Heart right ventricle (tissue), 16 donors: ENCODE measurements at regions not wholly inside any gene's neighbourhood (a gene's known extent, or its start where the extent isn't known, plus 50 kb on each side); places are given as distances from the start of the nearest gene placed in this dataset.
"Not testable (repeated sequence)": the region's sequence is repeated elsewhere in the genome, so short reads cannot be mapped to it uniquely, and the experiment has no call there.

Experiments used
- ATAC-seq, 8 donors: fragments of 200-7000 bp; cut with Tn5 transposase; one replicate each; pipeline ENCODE4 v1.9.1; 2020; ENCODE audit warnings: mild to moderate bottlenecking in 8 of 8, moderate library complexity in 8 of 8, moderate number of reproducible peaks in 1 of 8
- DNase-seq, 2 donors: peaks; one replicate each; pipeline ENCODE4 v3.0.0-alpha.2; 2020
- H3K27ac ChIP-seq, 10 donors: fragments of 200-600 bp; sonication (generic) in 2 of 10; one replicate each; pipeline versions ENCODE4 v1.5.0 to v1.8.0; 2020 to 2022; ENCODE audit warnings: mild to moderate bottlenecking in 3 of 10
- H3K27me3 ChIP-seq, 7 donors: fragments of 200-600 bp; one replicate each; pipeline ENCODE4 v1.8.0; 2021 to 2022; ENCODE audit warnings: mild to moderate bottlenecking in 2 of 7
- H3K36me3 ChIP-seq, 9 donors: fragments of 200-600 bp; sonication (generic) in 1 of 9; one replicate each; pipeline versions ENCODE4 v1.5.0 to v1.8.0; 2020 to 2022; ENCODE audit warnings: mild to moderate bottlenecking in 2 of 9
- H3K4me1 ChIP-seq, 9 donors: fragments of 200-600 bp; sonication (generic) in 1 of 9; one replicate each; pipeline versions ENCODE4 v1.5.0 to v1.8.0; 2020 to 2022; ENCODE audit warnings: mild to moderate bottlenecking in 4 of 9
- H3K4me3 ChIP-seq, 10 donors: fragments of 200-600 bp; sonication (generic) in 2 of 10; one replicate each; pipeline versions ENCODE4 v1.5.0 to v1.8.0; 2020 to 2022; ENCODE audit warnings: mild to moderate bottlenecking in 7 of 10, moderate library complexity in 2 of 10
- H3K9me3 ChIP-seq, 11 donors: fragments of 200-600 bp in 10 of 11; sonication (generic) in 2 of 11; one replicate each; pipeline versions ENCODE4 v1.5.0 to v1.8.0; 2013 to 2022; ENCODE audit warnings: mild to moderate bottlenecking in 2 of 11, control low read depth in 1 of 11, moderate library complexity in 1 of 11
- CTCF ChIP-seq, 9 donors: fragments of 200-600 bp; sonication (generic) in 2 of 9; IDR thresholded peaks; one replicate each; pipeline versions ENCODE4 v1.5.0 to v1.8.0; 2021 to 2022; ENCODE audit warnings: antibody characterized with exemption in 9 of 9, mild to moderate bottlenecking in 5 of 9, moderate library complexity in 1 of 9
- WGBS, 2 donors: extraction: QIAGEN DNeasy Blood & Tissue Kit; methylation state at CpG; one replicate each; pipeline ENCODE4 v1.1.7; 2013; ENCODE audit warnings: inconsistent platforms in 1 of 2; 5-methylcytosine and 5-hydroxymethylcytosine counted together
- intact Hi-C, 10 donors: fragments of 100-400 bp; cut with DNase I; formaldehyde crosslinking; loops; one replicate each; pipeline versions ENCODE4 v1.11.1 to v1.14.2; 2022
- donor health status: Arrhythmogenic right ventricular cardiomyopathy.
- donor health status: ischemic (EF 13 %, LVEDD 7.1; RV severe dilation, severe dysfunction).
- donor health status: healthy with polysubstance abuse.
- donor health status: DM: no; HTN: yes; CAD: no.
- donor health status: DM: no; HTN: no; CAD: no.
- donor health status: ischemic (EF 25% LVEDD 6.9; RV normal size, moderate dysfunction).
- donor health status: ischemic (EF 25% LVEDD 5.7; RV mildly dilated, moderate dysfunction).
- donor health status: healthy.
- donor health status: DM: yes; HTN: yes; CAD: no.
- donor health status: Ischemic cardiomyopathy.
- donor health status: ischemic (EF 35%, LVEDD 5.7; RV mildly dilated, moderate dysfunction).
- donor health status: nonischemic (EF 11% LVEDD 7.7; RV severe dilation, severe dysfunction).
- donor health status: DM: yes; HTN: yes; CAD: no.
- donor health status: PGD.
- donor health status: ischemic (EF 29% LVEDD 5.4; RV normal size, mild dysfunction).
- donor health status: nonischemic (EF 23%, LVEDD 6.1; RV moderate dilation, normal function).

GRCh38 chr3:177624528-177625495 is 427.5 kb upstream of the TBL1XR1 start:
- no peak for ATAC-seq
- no peak for TF ChIP-seq CTCF (IDR thresholded peaks at IDR 0.05)
- intact Hi-C loops, result loop anchor here in 1 of 10 donors (10.0 kb wide), 1 partner anchor 260 kb away; no protein-coding TSS in a partner anchor
- H3K4me3 ChIP-seq, result no peak overlapping the region
- no peaks in the 10 kb centered on the region for H3K27me3 ChIP-seq
- no peaks in the 10 kb centered on the region for H3K36me3 ChIP-seq
- 89 to 95% methylated on average over 13 of the region's 13 CpGs for WGBS, 2 donors
- H3K9me3 ChIP-seq, result peaks cover 0 to 6% (median 0%) of the 10 kb centered on the region in 11 donors
- peaks cover 0 to 35% (median 17%) of the 10 kb centered on the region in 9 donors for H3K4me1 ChIP-seq
- no peak for DNase-seq
- H3K27ac ChIP-seq, result no peak overlapping the region

GRCh38 chr3:177626045-177626444 is 428.8 kb upstream of the TBL1XR1 start:
- ATAC-seq (no peak), DNase-seq (no peak)
- H3K4me3 ChIP-seq, result no peak overlapping the region
- H3K9me3 ChIP-seq, result peaks cover 0 to 6% (median 0%) of the 10 kb centered on the region in 11 donors
- H3K36me3 ChIP-seq, result no peaks in the 10 kb centered on the region
- WGBS, 2 donors, result 87 to 90% methylated on average over 2 of the region's 2 CpGs
- intact Hi-C loops, result loop anchor here in 1 of 10 donors (10.0 kb wide), 1 partner anchor 261 kb away; no protein-coding TSS in a partner anchor
- no peak for TF ChIP-seq CTCF (IDR thresholded peaks at IDR 0.05)
- no peaks in the 10 kb centered on the region for H3K27me3 ChIP-seq
- H3K27ac ChIP-seq, result no peak overlapping the region
- H3K4me1 ChIP-seq, result peaks cover 0 to 29% (median 17%) of the 10 kb centered on the region in 9 donors

- not testable (repeated sequence) for H3K9me3 ChIP-seq, DNase-seq, H3K36me3 ChIP-seq, H3K27ac ChIP-seq, H3K4me3 ChIP-seq, ATAC-seq, H3K27me3 ChIP-seq
- H3K4me1 ChIP-seq, result peaks cover 0 to 20% (median 4%) of the 10 kb centered on the region in 9 donors
- intact Hi-C loops, result loop anchor here in 1 of 10 donors (10.0 kb wide), 1 partner anchor 263 kb away; no protein-coding TSS in a partner anchor
Observed at GRCh38 chr3:177628095-177628719, 430.9 kb upstream of the TBL1XR1 start.

- DNase-seq, result no peak
- no peak for ATAC-seq
- Histone ChIP-seq H3K4me1 (peaks cover 0 to 19% (median 0%) of the 10 kb centered on the region in 9 donors), H3K27ac (no peak overlapping the region), H3K27me3 (no peaks in the 10 kb centered on the region), H3K4me3 (no peak overlapping the region), H3K9me3 (peaks cover 0 to 6% (median 0%) of the 10 kb centered on the region in 11 donors), H3K36me3 (no peaks in the 10 kb centered on the region)
- TF ChIP-seq CTCF (IDR thresholded peaks at IDR 0.05), result no peak
- intact Hi-C loops, result loop anchor here in 1 of 10 donors (10.0 kb wide), 1 partner anchor 264 kb away; no protein-coding TSS in a partner anchor
- 59 to 64% methylated on average over 3 of the region's 3 CpGs for WGBS, 2 donors
Observed at GRCh38 chr3:177629276-177629675, 432.0 kb upstream of the TBL1XR1 start.
